C4-2B (cell line): ENCODE measurements at regions not wholly inside any gene's neighbourhood (a gene's known extent, or its start where the extent isn't known, plus 50 kb on each side); places are given as distances from the start of the nearest gene placed in this dataset.

Source experiments
- H3K27ac ChIP-seq: fragments of 450-650 bp; 2 replicates; pipeline ENCODE4 v1.5.1; 2017
- CTCF ChIP-seq: fragments of 450-650 bp; conservative IDR thresholded peaks from 2 replicates; pipeline ENCODE4 v1.5.1; 2017; ENCODE audit warnings: mild to moderate bottlenecking
- ZFX ChIP-seq: fragments of 450-650 bp; IDR thresholded peaks from 2 replicates; pipeline ENCODE4 v1.6.1; 2017

GRCh38 chr3:41144631-41145030 lies 54.7 kb upstream of the CTNNB1 start:
- no peak for TF ChIP-seq CTCF
- TF ChIP-seq ZFX = no peak
- no peak overlapping the region for H3K27ac ChIP-seq

GRCh38 chr3:41148478-41148877 lies 50.8 kb upstream of the CTNNB1 start:
- TF ChIP-seq ZFX (no peak), CTCF (no peak)
- no peak overlapping the region for H3K27ac ChIP-seq

- no peak for TF ChIP-seq ZFX
- no peak for TF ChIP-seq CTCF
- H3K27ac ChIP-seq = no peak overlapping the region
These were observed 50.4 kb upstream of the CTNNB1 start for GRCh38 chr3:41148901-41149300.
